ENCODE measurements at regions not wholly inside any gene's neighbourhood (a gene's known extent, or its start where the extent isn't known, plus 50 kb on each side); places are given as distances from the start of the nearest gene placed in this dataset.
"Not testable (repeated sequence)": the region's sequence is repeated elsewhere in the genome, so short reads cannot be mapped to it uniquely, and the experiment has no call there.

DNA sequence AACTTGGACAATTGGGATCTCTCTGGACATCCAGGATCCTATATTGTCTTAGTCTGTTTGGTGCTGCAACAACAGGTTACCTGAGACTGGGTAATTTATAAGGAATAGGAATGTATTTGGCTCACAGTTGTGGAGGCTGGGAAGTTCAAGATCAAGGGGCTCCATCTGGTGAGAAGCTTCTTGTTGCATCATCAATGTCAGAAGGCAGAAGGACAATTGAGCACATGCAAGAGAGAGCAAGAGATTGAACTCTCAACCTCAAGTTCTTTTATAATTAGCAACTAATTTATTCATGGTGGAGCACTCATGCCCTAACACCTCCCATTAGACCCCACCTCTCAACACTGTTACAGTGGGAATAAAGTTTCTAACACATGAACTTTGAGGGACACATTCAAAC lies 124.7 kb upstream of the ETV3 start:
- peaks cover 10% of the 10 kb centered on the region; the same call in 1 of the 2 replicates for H3K9me3 ChIP-seq (ENCODE audit: control insufficient read depth, insufficient read depth, low read depth, low read length)
- peaks cover 5% of the 10 kb centered on the region; the same call in 1 of the 2 replicates for H3K27me3 ChIP-seq (ENCODE audit: control insufficient read depth, insufficient read depth, low read length)
- H3K4me1 ChIP-seq (ENCODE audit: control insufficient read depth, insufficient read depth, low read length) = no peaks in the 10 kb centered on the region

DNA sequence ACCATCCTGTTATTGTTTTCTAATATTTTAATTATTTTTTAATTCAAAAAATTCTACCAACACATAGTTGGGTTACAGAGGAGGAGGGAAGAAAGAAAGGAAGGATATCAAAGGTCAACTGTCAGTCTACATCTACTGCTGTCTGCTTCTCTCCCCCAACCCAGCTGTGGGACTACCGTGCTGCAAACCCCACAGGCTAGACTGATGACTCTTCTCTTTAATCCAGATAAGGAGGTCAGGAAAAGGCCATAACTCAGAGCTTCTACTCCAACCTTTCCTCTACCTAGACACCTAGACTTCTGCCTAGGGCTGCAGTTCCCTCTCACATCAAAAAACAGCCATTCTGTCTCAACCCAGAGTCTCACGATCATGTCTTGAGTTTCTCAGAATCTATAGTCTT lies 124.2 kb upstream of the ETV3 start:
- H3K4me1 ChIP-seq (ENCODE audit: control insufficient read depth, insufficient read depth, low read length) = no peaks in the 10 kb centered on the region

More for the DNA sequence above, 124.7 kb upstream of the ETV3 start:
- Histone ChIP-seq H3K4me3 (ENCODE audit: low read depth, low read length) (no peak overlapping the region), H3K27ac (ENCODE audit: low read depth, low read length) (no peak overlapping the region), H3K9ac (ENCODE audit: low read length) (no peak overlapping the region), H3K36me3 (ENCODE audit: control insufficient read depth, insufficient read depth, low read length) (no peaks in the 10 kb centered on the region)

DNA sequence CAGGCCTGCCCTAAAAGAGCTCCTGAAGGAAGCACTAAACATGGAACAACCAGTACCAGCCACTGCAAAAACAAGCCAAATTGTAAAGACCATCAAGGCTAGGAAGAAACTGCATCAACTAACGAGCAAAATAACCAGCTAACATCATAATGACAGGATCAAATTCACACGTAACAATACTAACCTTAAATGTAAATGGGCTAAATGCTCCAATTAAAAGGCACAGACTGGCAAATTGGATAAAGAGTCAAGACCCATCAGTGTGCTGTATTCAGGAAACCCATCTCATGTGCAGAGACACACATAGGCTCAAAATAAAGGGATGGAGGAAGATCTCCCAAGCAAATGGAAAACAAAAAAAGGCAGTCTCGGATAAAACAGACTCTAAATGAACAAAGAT lies 117.7 kb upstream of the ETV3 start:
- H3K4me3 ChIP-seq (ENCODE audit: low read depth, low read length); H3K4me1 ChIP-seq (ENCODE audit: control insufficient read depth, insufficient read depth, low read length); H3K27ac ChIP-seq (ENCODE audit: low read depth, low read length); H3K9ac ChIP-seq (ENCODE audit: low read length); H3K36me3 ChIP-seq (ENCODE audit: control insufficient read depth, insufficient read depth, low read length); H3K27me3 ChIP-seq (ENCODE audit: control insufficient read depth, insufficient read depth, low read length): not testable (repeated sequence)
- H3K9me3 ChIP-seq (ENCODE audit: control insufficient read depth, insufficient read depth, low read depth, low read length) = peaks cover 19% of the 10 kb centered on the region

More for the DNA sequence above, 124.2 kb upstream of the ETV3 start:
- Histone ChIP-seq H3K9me3 (ENCODE audit: control insufficient read depth, insufficient read depth, low read depth, low read length) (peaks cover 10% of the 10 kb centered on the region; the same call in 1 of the 2 replicates), H3K4me3 (ENCODE audit: low read depth, low read length) (no peak overlapping the region), H3K27ac (ENCODE audit: low read depth, low read length) (no peak overlapping the region), H3K27me3 (ENCODE audit: control insufficient read depth, insufficient read depth, low read length) (peaks cover 5% of the 10 kb centered on the region; the same call in 1 of the 2 replicates), H3K36me3 (ENCODE audit: control insufficient read depth, insufficient read depth, low read length) (no peaks in the 10 kb centered on the region), H3K9ac (ENCODE audit: low read length) (no peak overlapping the region)

DNA sequence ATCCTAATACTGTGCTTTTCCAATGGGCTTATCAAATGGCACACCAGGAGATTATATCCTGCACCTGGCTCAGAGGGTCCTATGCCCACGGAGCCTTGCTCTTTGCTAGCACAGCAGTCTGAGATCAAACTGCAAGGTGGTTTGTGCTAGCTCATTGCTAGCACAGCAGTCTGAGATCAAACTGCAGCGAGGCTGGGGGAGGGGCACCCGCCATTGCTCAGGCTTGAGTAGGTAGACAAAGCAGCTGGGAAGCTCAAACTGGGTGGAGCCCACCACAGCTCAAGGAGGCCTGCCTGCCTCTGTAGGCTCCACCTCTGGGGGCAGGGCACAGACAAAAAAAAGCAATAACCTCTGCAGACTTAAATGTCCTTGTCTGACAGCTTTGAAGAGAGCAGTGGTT lies 116.0 kb upstream of the ETV3 start:
- H3K4me3 ChIP-seq (ENCODE audit: low read depth, low read length); H3K36me3 ChIP-seq (ENCODE audit: control insufficient read depth, insufficient read depth, low read length); H3K9ac ChIP-seq (ENCODE audit: low read length); H3K27me3 ChIP-seq (ENCODE audit: control insufficient read depth, insufficient read depth, low read length); H3K27ac ChIP-seq (ENCODE audit: low read depth, low read length); H3K4me1 ChIP-seq (ENCODE audit: control insufficient read depth, insufficient read depth, low read length): not testable (repeated sequence)
- H3K9me3 ChIP-seq (ENCODE audit: control insufficient read depth, insufficient read depth, low read depth, low read length) = peaks cover 19% of the 10 kb centered on the region

DNA sequence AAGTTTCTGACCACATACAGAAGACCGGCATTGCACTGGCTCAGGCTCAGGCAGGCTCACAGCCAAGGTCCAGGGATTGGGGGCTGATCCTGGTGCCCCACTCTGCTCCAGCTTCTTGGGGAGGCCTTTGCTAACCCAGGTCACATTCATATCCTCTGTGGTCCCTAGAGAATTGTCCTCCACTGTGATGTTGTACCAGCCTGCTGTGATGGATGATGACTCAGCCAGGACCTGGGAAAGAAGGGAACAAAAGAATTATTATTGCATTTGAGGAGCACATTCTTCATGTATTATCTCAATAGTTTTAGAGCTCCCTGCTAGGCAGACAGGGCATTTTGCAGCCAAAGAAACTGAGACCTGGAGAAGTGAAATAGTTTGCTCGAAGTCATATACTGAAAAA lies 114.3 kb upstream of the ETV3 start:
- no peak overlapping the region for H3K4me3 ChIP-seq (ENCODE audit: low read depth, low read length)
- no peaks in the 10 kb centered on the region for H3K27me3 ChIP-seq (ENCODE audit: control insufficient read depth, insufficient read depth, low read length)
- no peaks in the 10 kb centered on the region for H3K4me1 ChIP-seq (ENCODE audit: control insufficient read depth, insufficient read depth, low read length)

DNA sequence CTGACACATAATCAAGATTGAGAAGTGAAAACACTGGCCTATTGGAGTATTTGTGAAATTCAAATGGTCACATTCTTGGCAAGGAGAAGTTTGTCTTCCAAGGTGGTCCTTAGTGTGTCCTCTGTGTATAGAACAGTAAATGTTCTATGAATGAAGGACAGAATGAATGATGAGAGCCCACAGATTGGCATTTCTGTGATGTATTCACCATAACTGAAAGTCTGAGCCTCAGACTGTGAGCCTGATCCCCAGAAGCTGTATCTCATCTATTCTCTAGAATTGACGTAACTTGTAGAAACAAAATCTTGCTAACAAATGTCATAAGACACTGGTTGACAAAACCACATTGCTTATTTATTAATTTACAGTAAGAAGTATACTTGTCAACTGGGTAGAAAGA lies 111.5 kb upstream of the ETV3 start:
- Histone ChIP-seq H3K9me3 (ENCODE audit: control insufficient read depth, insufficient read depth, low read depth, low read length) (peaks cover 19% of the 10 kb centered on the region), H3K4me3 (ENCODE audit: low read depth, low read length) (no peak overlapping the region), H3K4me1 (ENCODE audit: control insufficient read depth, insufficient read depth, low read length) (no peaks in the 10 kb centered on the region), H3K36me3 (ENCODE audit: control insufficient read depth, insufficient read depth, low read length) (no peaks in the 10 kb centered on the region), H3K27me3 (ENCODE audit: control insufficient read depth, insufficient read depth, low read length) (no peaks in the 10 kb centered on the region), H3K27ac (ENCODE audit: low read depth, low read length) (no peak overlapping the region), H3K9ac (ENCODE audit: low read length) (no peak overlapping the region)

More for the DNA sequence above, 114.3 kb upstream of the ETV3 start:
- H3K36me3 ChIP-seq (ENCODE audit: control insufficient read depth, insufficient read depth, low read length) = no peaks in the 10 kb centered on the region
- no peak overlapping the region for H3K9ac ChIP-seq (ENCODE audit: low read length)
- H3K9me3 ChIP-seq (ENCODE audit: control insufficient read depth, insufficient read depth, low read depth, low read length) = peaks cover 19% of the 10 kb centered on the region
- H3K27ac ChIP-seq (ENCODE audit: low read depth, low read length) = no peak overlapping the region

DNA sequence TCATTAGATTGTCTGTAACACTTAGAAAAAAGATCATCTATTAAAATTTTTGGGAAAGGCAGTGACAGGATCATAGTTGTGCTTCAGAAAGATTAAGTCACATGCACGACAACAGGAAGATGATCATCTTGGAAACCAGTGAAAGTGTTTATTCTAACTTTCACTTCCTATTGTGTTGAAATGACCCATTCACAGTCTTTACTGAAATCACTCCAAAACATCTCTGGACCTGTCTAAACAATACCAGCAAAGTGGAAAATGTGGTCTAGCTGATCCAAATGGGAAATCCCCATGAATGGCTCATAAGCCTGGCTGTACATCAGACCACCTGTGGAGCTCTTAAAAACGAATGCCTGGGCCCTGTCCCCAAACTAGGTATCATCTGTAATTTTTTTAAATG lies 111.1 kb upstream of the ETV3 start:
- Histone ChIP-seq H3K9ac (ENCODE audit: low read length) (no peak overlapping the region), H3K36me3 (ENCODE audit: control insufficient read depth, insufficient read depth, low read length) (no peaks in the 10 kb centered on the region), H3K4me1 (ENCODE audit: control insufficient read depth, insufficient read depth, low read length) (no peaks in the 10 kb centered on the region), H3K9me3 (ENCODE audit: control insufficient read depth, insufficient read depth, low read depth, low read length) (peaks cover 19% of the 10 kb centered on the region), H3K4me3 (ENCODE audit: low read depth, low read length) (no peak overlapping the region), H3K27me3 (ENCODE audit: control insufficient read depth, insufficient read depth, low read length) (no peaks in the 10 kb centered on the region), H3K27ac (ENCODE audit: low read depth, low read length) (no peak overlapping the region)

DNA sequence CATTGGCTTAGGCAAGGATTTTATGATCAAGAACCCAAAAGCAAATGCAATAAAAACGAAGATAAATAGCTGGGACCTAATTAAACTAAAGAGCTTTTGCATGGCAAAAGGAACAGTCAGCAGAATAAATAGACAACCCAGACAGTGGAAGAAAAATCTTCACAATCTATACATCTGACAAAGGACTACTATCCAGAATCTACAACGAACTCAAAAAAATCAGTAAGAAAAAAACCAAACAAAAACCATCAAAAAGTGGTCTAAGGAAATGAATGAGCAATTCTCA lies 109.5 kb upstream of the ETV3 start:
- H3K9me3 ChIP-seq (ENCODE audit: control insufficient read depth, insufficient read depth, low read depth, low read length); H3K4me1 ChIP-seq (ENCODE audit: control insufficient read depth, insufficient read depth, low read length); H3K36me3 ChIP-seq (ENCODE audit: control insufficient read depth, insufficient read depth, low read length); H3K9ac ChIP-seq (ENCODE audit: low read length); H3K27ac ChIP-seq (ENCODE audit: low read depth, low read length); H3K27me3 ChIP-seq (ENCODE audit: control insufficient read depth, insufficient read depth, low read length); H3K4me3 ChIP-seq (ENCODE audit: low read depth, low read length): not testable (repeated sequence)

DNA sequence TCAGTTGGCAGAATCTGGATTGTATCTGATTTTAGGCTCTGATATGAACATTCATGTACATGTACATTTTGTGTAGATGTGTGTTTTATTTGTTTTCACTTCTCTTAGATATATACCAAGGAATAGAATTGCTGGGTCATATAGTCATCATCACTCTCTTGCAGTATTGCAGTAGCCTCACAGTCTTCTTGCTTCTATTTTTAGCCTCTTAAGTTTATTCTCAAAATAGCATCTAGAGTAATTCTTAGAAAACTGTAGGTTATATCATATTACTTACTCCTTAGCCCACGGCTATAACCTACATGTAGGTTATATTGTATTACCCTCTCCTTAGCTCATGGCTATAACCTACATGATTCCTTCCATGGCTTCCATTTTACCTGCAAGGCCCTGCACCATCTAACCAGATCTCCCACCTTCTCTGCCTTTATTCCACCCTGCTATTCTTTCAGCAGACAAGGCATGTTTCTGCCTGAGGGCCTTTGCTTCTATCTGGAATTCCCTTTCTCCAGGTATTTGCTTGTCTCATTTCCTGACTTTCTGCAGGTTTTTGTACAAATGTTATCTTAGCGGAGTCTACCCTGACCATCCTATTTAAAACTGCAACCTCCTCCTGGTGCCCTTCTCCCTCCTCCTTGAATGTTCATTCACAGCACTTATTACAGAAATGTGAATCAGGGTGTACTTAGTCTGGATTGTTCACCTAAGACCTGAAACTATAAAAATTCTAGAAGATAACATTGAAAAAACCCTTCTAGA lies 109.0 kb upstream of the ETV3 start:
- H3K27me3 ChIP-seq (ENCODE audit: control insufficient read depth, insufficient read depth, low read length) = no peaks in the 10 kb centered on the region
- no peak overlapping the region for H3K4me3 ChIP-seq (ENCODE audit: low read depth, low read length)
- peaks cover under 1% of the 10 kb centered on the region; the same call in 1 of the 2 replicates for H3K9me3 ChIP-seq (ENCODE audit: control insufficient read depth, insufficient read depth, low read depth, low read length)
- H3K27ac ChIP-seq (ENCODE audit: low read depth, low read length) = no peak overlapping the region
- H3K9ac ChIP-seq (ENCODE audit: low read length) = no peak overlapping the region
- H3K36me3 ChIP-seq (ENCODE audit: control insufficient read depth, insufficient read depth, low read length) = no peaks in the 10 kb centered on the region
- no peaks in the 10 kb centered on the region for H3K4me1 ChIP-seq (ENCODE audit: control insufficient read depth, insufficient read depth, low read length)

DNA sequence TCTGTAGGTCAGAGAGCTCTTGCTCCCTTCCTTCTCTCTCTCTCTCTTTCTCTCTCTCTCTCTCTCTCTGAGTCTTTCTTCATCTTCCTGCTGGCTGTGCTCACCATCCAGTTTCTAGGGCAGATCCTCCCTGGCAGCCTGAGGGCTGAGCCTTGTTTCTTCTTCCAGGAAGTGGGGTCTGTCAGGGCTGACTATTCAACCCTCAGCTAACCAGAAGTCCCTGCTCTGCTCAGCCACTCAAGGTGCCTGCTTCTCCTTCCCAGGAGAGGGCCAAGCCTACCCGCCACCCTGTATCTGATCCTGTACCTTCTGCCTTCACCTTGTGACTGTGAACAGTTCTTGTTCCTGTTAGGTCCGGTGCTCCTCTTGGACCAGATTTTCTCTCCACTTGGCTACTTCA lies 107.6 kb upstream of the ETV3 start:
- Histone ChIP-seq H3K4me3 (ENCODE audit: low read depth, low read length) (no peak overlapping the region), H3K9ac (ENCODE audit: low read length) (no peak overlapping the region), H3K27me3 (ENCODE audit: control insufficient read depth, insufficient read depth, low read length) (no peaks in the 10 kb centered on the region), H3K27ac (ENCODE audit: low read depth, low read length) (no peak overlapping the region), H3K36me3 (ENCODE audit: control insufficient read depth, insufficient read depth, low read length) (no peaks in the 10 kb centered on the region), H3K9me3 (ENCODE audit: control insufficient read depth, insufficient read depth, low read depth, low read length) (no peaks in the 10 kb centered on the region), H3K4me1 (ENCODE audit: control insufficient read depth, insufficient read depth, low read length) (peaks cover 6% of the 10 kb centered on the region; the same call in 1 of the 2 replicates)

DNA sequence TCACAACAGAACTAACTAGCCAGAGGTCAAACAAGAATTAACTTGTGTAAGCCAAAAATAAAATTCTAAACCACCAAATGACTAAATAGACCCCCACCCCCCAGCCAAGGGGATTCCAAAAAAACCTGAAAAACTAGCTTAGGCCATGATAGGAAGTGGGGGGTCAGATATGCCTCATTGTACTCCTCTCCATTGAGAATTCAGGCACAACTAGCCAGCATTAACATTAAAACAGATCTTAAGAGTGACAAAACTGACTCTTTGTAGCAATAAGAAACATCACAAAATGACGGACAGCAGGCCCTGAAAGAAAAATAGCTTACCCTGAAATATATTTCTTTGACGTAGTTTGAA lies 103.0 kb upstream of the ETV3 start:
- Histone ChIP-seq H3K9ac (ENCODE audit: low read length) (no peak overlapping the region), H3K4me1 (ENCODE audit: control insufficient read depth, insufficient read depth, low read length) (peaks cover 37% of the 10 kb centered on the region), H3K4me3 (ENCODE audit: low read depth, low read length) (no peak overlapping the region; the same call in 1 of the 2 replicates), H3K27ac (ENCODE audit: low read depth, low read length) (peak overlapping the region; percentile 3; the same call in 1 of the 2 replicates), H3K36me3 (ENCODE audit: control insufficient read depth, insufficient read depth, low read length) (no peaks in the 10 kb centered on the region), H3K9me3 (ENCODE audit: control insufficient read depth, insufficient read depth, low read depth, low read length) (no peaks in the 10 kb centered on the region), H3K27me3 (ENCODE audit: control insufficient read depth, insufficient read depth, low read length) (no peaks in the 10 kb centered on the region)

All from HUES6 (cell line).